K562 (cell line): ENCODE measurements at regions not wholly inside any gene's neighbourhood (a gene's known extent, or its start where the extent isn't known, plus 50 kb on each side); places are given as distances from the start of the nearest gene placed in this dataset.

Experiments used
- ATAC-seq: fragments of 200-7000 bp; cut with Tn5 transposase; 3 replicates; pipeline ENCODE4 v1.9.1; 2020; ENCODE audit warnings: moderate library complexity
- BruUV-seq: library from RNA; stranded (reverse); fragments of 400-500 nt; replicated peaks from 2 replicates; lab custom pipeline; 2021; lab: Mats Ljungman, UMichigan
- CTCF ChIA-PET: fragments of 300-600 bp; formaldehyde crosslinking; extraction: SDS; loops from one replicate; lab custom pipeline; 2021; ENCODE audit warnings: low intra/inter-chr PET ratio; lab: Yijun Ruan, JAX
- POLR2A ChIA-PET: fragments of 300-600, 350-650 bp; sonication (Branson Sonifier 250); formaldehyde crosslinking; extraction: SDS; loops from one replicate; lab custom pipeline; 2021; ENCODE audit warnings: antibody characterized with exemption, inconsistent platforms; lab: Yijun Ruan, JAX
- DNase-seq, 4 experiments: peaks; one replicate each; pipeline versions ENCODE4 v3.0.0 to v3.0.0-alpha.2; 2011 to 2018; ENCODE audit warnings: low spot score in 3 of 4, mixed read lengths in 3 of 4; ENCODE audit errors: extremely low read depth in 1 of 4
- FAIRE-seq: peaks from 2 replicates; lab custom pipeline; 2011; peaks lifted over from hg19 to GRCh38; lab: Jason Lieb, UNC
- H2AFZ ChIP-seq: 2 replicates; pipeline ENCODE4 v1.6.0; 2011; ENCODE audit warnings: low read depth, low read length, control low read depth, inconsistent platforms
- H3K27ac ChIP-seq: fragments of 200-600 bp; 3 replicates; pipeline ENCODE4 v1.8.0; 2011; ENCODE audit warnings: low read depth, mild to moderate bottlenecking, control low read depth, inconsistent platforms, low read length, moderate library complexity, mixed read lengths; ENCODE audit errors: extremely low read depth
- H3K27me3 ChIP-seq, 2 experiments: fragments of 300-600 bp in 1 of 2; 2 replicates in 1 of 2; 3 replicates in 1 of 2; pipeline versions ENCODE4 v1.6.0 to v1.8.0; 2011; ENCODE audit warnings: inconsistent platforms in 2 of 2, low read length in 2 of 2, mild to moderate bottlenecking in 1 of 2, mixed read lengths in 1 of 2, moderate library complexity in 1 of 2; ENCODE audit not compliant: control insufficient read depth in 2 of 2, insufficient read depth in 2 of 2
- H3K36me3 ChIP-seq: fragments of 300-600 bp; 3 replicates; pipeline ENCODE4 v1.8.0; 2011; ENCODE audit warnings: mild to moderate bottlenecking, low read length, inconsistent platforms; ENCODE audit not compliant: control insufficient read depth, insufficient read depth
- H3K4me1 ChIP-seq, 2 experiments: fragments of 200-600 bp in 1 of 2; replicated peaks in 1 of 2; 2 replicates in 1 of 2; 3 replicates in 1 of 2; pipeline versions ENCODE4 v1.5.1 to v1.8.0; 2011; ENCODE audit warnings: inconsistent platforms in 2 of 2, low read length in 2 of 2, mild to moderate bottlenecking in 1 of 2, mixed read lengths in 1 of 2, moderate library complexity in 1 of 2; ENCODE audit not compliant: control insufficient read depth in 2 of 2, insufficient read depth in 2 of 2
- H3K4me2 ChIP-seq: 2 replicates; pipeline ENCODE4 v1.6.1; 2011; ENCODE audit warnings: low read length, control low read depth, inconsistent platforms, mixed read lengths; ENCODE audit not compliant: insufficient read depth
- H3K4me3 ChIP-seq: fragments of 200-600 bp; sonication (generic), shearing (Covaris generic); 2 replicates; pipeline ENCODE4 v1.5.1; 2016; ENCODE audit warnings: control low read depth, inconsistent platforms
- H3K79me2 ChIP-seq: fragments of 200-600 bp; 3 replicates; pipeline ENCODE4 v1.8.0; 2011; ENCODE audit warnings: low read length, inconsistent platforms; ENCODE audit not compliant: control insufficient read depth, insufficient read depth
- H3K9ac ChIP-seq, 2 experiments: 2 replicates each; pipeline versions ENCODE4 v1.6.0 to v1.6.1; 2011; ENCODE audit warnings: low read depth in 2 of 2, low read length in 2 of 2, control low read depth in 1 of 2, inconsistent platforms in 1 of 2, mild to moderate bottlenecking in 1 of 2, mixed read lengths in 1 of 2; ENCODE audit not compliant: insufficient read depth in 1 of 2
- H3K9me1 ChIP-seq: one replicate; pipeline ENCODE4 v1.6.0; 2011; ENCODE audit warnings: inconsistent platforms, mild to moderate bottlenecking, low read length, moderate library complexity; ENCODE audit not compliant: control insufficient read depth, insufficient read depth
- H3K9me3 ChIP-seq: replicated peaks from 2 replicates; pipeline ENCODE4 v1.5.1; 2011; ENCODE audit warnings: low read depth, low read length, inconsistent platforms; ENCODE audit not compliant: control insufficient read depth, insufficient read depth
- H4K20me1 ChIP-seq: replicated peaks from 2 replicates; pipeline ENCODE4 v1.6.1; 2011; ENCODE audit warnings: low read length, inconsistent platforms, mixed read lengths; ENCODE audit not compliant: control insufficient read depth, insufficient read depth
- ELF1 ChIP-seq: fragments of 200-800 bp; sonication (Bioruptor generic); IDR thresholded peaks from 2 replicates; pipeline ENCODE4 v1.6.1; 2016; ENCODE audit warnings: missing genetic modification characterization, missing compliant biosample characterization
- HES1 ChIP-seq: fragments of 450-650 bp; IDR thresholded peaks from 2 replicates; pipeline ENCODE4 v1.6.1; 2016; ENCODE audit warnings: low read depth, mild to moderate bottlenecking, moderate library complexity
- POU5F1 ChIP-seq: fragments of 150-350 bp; IDR thresholded peaks from 2 replicates; pipeline ENCODE4 v1.6.1; 2014; ENCODE audit warnings: borderline replicate concordance, low read length, low read depth, mild to moderate bottlenecking; ENCODE audit not compliant: partially characterized antibody
- RHOXF2B ChIP-seq: fragments of 250-450 bp; sonication (Bioruptor Pico); conservative IDR thresholded peaks from 2 replicates; pipeline ENCODE4 v1.5.1; 2021
- SMARCA5 ChIP-seq: fragments of 450-650 bp; IDR thresholded peaks from 2 replicates; pipeline ENCODE4 v1.6.1; 2016
- SREBF2 ChIP-seq: sonication (generic); formaldehyde crosslinking; IDR thresholded peaks from 2 replicates; pipeline ENCODE4 v1.4.0; 2020; ENCODE audit warnings: mild to moderate bottlenecking, missing genetic modification reagents
- WHSC1 ChIP-seq: IDR thresholded peaks from one replicate; pipeline ENCODE4 v1.6.1; 2012; ENCODE audit warnings: low read length, control low read depth, inconsistent platforms
- ZBTB8A ChIP-seq: fragments of 450-650 bp; IDR thresholded peaks from 2 replicates; pipeline ENCODE4 v1.6.1; 2018; ENCODE audit warnings: mild to moderate bottlenecking, moderate library complexity; ENCODE audit not compliant: partially characterized antibody
- WGBS: fragments of 100-300 bp; shearing (Covaris generic); methylation state at CpG from one replicate; pipeline ENCODE4 v1.1.6; 2016; ENCODE audit warnings: low coverage, mixed read lengths; ENCODE audit not compliant: insufficient coverage; ENCODE audit errors: missing lambda C conversion rate; 5-methylcytosine and 5-hydroxymethylcytosine counted together
- in situ Hi-C: fragments of 300-500 bp; cut with MboI; formaldehyde crosslinking; loops from 4 replicates; pipeline ENCODE4 v1.15.0; 2018; ENCODE audit warnings: inconsistent platforms, mixed read lengths
- intact Hi-C: fragments of 100-400 bp; cut with micrococcal nuclease; formaldehyde crosslinking; loops from 2 replicates; pipeline ENCODE4 v1.14.2; 2022

DNA sequence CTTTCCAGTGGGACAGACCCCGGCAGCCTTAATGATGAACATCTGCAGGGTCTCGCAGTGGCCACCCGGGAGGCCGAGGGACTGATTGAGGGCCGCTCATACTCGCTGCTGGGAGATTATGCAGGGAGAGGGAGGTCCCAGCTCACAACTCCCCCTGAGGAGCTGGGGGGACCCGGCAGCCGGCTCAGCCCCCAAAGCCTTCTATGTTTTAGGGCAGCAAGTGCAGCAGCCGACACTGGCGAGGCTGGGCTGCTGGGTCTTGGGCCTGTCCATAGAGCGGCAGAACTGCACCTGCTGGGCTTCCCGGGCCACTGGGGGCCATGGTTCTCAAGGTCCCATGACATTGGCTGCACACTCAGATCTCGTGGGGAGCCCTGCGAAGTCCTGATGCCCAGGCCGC lies 110.7 kb downstream of the RFLNA start:
- BruUV-seq: no TSS peak
- Histone ChIP-seq H3K9me1 (no peaks in the 10 kb centered on the region), H3K4me3 (no peak overlapping the region), H3K4me1 (peaks cover 0 to 19% of the 10 kb centered on the region in 2 experiments; a peak in 2 of 5 replicates), H3K9me3 (no peaks in the 10 kb centered on the region), H3K27me3 (no peaks in the 10 kb centered on the region), H3K4me2 (no peak overlapping the region), H4K20me1 (0 out of 2 replicates have a peak, but pooled peaks cover 6% of the 10 kb centered on the region), H3K79me2 (no peaks in the 10 kb centered on the region), H3K36me3 (peaks cover 23% of the 10 kb centered on the region; the same call in 2 of the 3 replicates), H3K27ac (no peak overlapping the region), H3K9ac (no peak overlapping the region), H2AFZ (no peak overlapping the region)
- DNase-seq (no peak), ATAC-seq (no peak), FAIRE-seq (no peak)
- intact Hi-C loops (no loop called here), in situ Hi-C loops (no loop called here)
- ChIA-PET POLR2A (no interaction called here), CTCF (no interaction called here)
- 79% methylated on average over 14 of the region's 15 CpGs for WGBS
- no peak for TF ChIP-seq POU5F1
- no peak for TF ChIP-seq WHSC1
- TF ChIP-seq SREBF2: no peak
- TF ChIP-seq SMARCA5: no peak
- TF ChIP-seq RHOXF2B (CRISPR knock-in tag): no peak
- no peak for TF ChIP-seq HES1
- TF ChIP-seq ZBTB8A: no peak
- no peak for TF ChIP-seq ELF1 (tag)
